K562 (cell line): ENCODE measurements at regions not wholly inside any gene's neighbourhood (a gene's known extent, or its start where the extent isn't known, plus 50 kb on each side); places are given as distances from the start of the nearest gene placed in this dataset.

ENCODE experiments used
- ATAC-seq: fragments of 200-7000 bp; cut with Tn5 transposase; 3 replicates; pipeline ENCODE4 v1.9.1; 2020; ENCODE audit warnings: moderate library complexity
- BruUV-seq: library from RNA; stranded (reverse); fragments of 400-500 nt; replicated peaks from 2 replicates; lab custom pipeline; 2021; lab: Mats Ljungman, UMichigan
- CTCF ChIA-PET: fragments of 300-600 bp; formaldehyde crosslinking; extraction: SDS; loops from one replicate; lab custom pipeline; 2021; ENCODE audit warnings: low intra/inter-chr PET ratio; lab: Yijun Ruan, JAX
- POLR2A ChIA-PET: fragments of 300-600, 350-650 bp; sonication (Branson Sonifier 250); formaldehyde crosslinking; extraction: SDS; loops from one replicate; lab custom pipeline; 2021; ENCODE audit warnings: antibody characterized with exemption, inconsistent platforms; lab: Yijun Ruan, JAX
- DNase-seq, 4 experiments: peaks; one replicate each; pipeline versions ENCODE4 v3.0.0 to v3.0.0-alpha.2; 2011 to 2018; ENCODE audit warnings: low spot score in 3 of 4, mixed read lengths in 3 of 4; ENCODE audit errors: extremely low read depth in 1 of 4
- FAIRE-seq: peaks from 2 replicates; lab custom pipeline; 2011; peaks lifted over from hg19 to GRCh38; lab: Jason Lieb, UNC
- H2AFZ ChIP-seq: 2 replicates; pipeline ENCODE4 v1.6.0; 2011; ENCODE audit warnings: low read depth, low read length, control low read depth, inconsistent platforms
- H3K27ac ChIP-seq: fragments of 200-600 bp; 3 replicates; pipeline ENCODE4 v1.8.0; 2011; ENCODE audit warnings: low read depth, mild to moderate bottlenecking, control low read depth, inconsistent platforms, low read length, moderate library complexity, mixed read lengths; ENCODE audit errors: extremely low read depth
- H3K27me3 ChIP-seq, 2 experiments: fragments of 300-600 bp in 1 of 2; 2 replicates in 1 of 2; 3 replicates in 1 of 2; pipeline versions ENCODE4 v1.6.0 to v1.8.0; 2011; ENCODE audit warnings: inconsistent platforms in 2 of 2, low read length in 2 of 2, mild to moderate bottlenecking in 1 of 2, mixed read lengths in 1 of 2, moderate library complexity in 1 of 2; ENCODE audit not compliant: control insufficient read depth in 2 of 2, insufficient read depth in 2 of 2
- H3K36me3 ChIP-seq: fragments of 300-600 bp; 3 replicates; pipeline ENCODE4 v1.8.0; 2011; ENCODE audit warnings: mild to moderate bottlenecking, low read length, inconsistent platforms; ENCODE audit not compliant: control insufficient read depth, insufficient read depth
- H3K4me1 ChIP-seq, 2 experiments: fragments of 200-600 bp in 1 of 2; replicated peaks in 1 of 2; 2 replicates in 1 of 2; 3 replicates in 1 of 2; pipeline versions ENCODE4 v1.5.1 to v1.8.0; 2011; ENCODE audit warnings: inconsistent platforms in 2 of 2, low read length in 2 of 2, mild to moderate bottlenecking in 1 of 2, mixed read lengths in 1 of 2, moderate library complexity in 1 of 2; ENCODE audit not compliant: control insufficient read depth in 2 of 2, insufficient read depth in 2 of 2
- H3K4me2 ChIP-seq: 2 replicates; pipeline ENCODE4 v1.6.1; 2011; ENCODE audit warnings: low read length, control low read depth, inconsistent platforms, mixed read lengths; ENCODE audit not compliant: insufficient read depth
- H3K4me3 ChIP-seq: fragments of 200-600 bp; sonication (generic), shearing (Covaris generic); 2 replicates; pipeline ENCODE4 v1.5.1; 2016; ENCODE audit warnings: control low read depth, inconsistent platforms
- H3K79me2 ChIP-seq: fragments of 200-600 bp; 3 replicates; pipeline ENCODE4 v1.8.0; 2011; ENCODE audit warnings: low read length, inconsistent platforms; ENCODE audit not compliant: control insufficient read depth, insufficient read depth
- H3K9ac ChIP-seq, 2 experiments: 2 replicates each; pipeline versions ENCODE4 v1.6.0 to v1.6.1; 2011; ENCODE audit warnings: low read depth in 2 of 2, low read length in 2 of 2, control low read depth in 1 of 2, inconsistent platforms in 1 of 2, mild to moderate bottlenecking in 1 of 2, mixed read lengths in 1 of 2; ENCODE audit not compliant: insufficient read depth in 1 of 2
- H3K9me1 ChIP-seq: one replicate; pipeline ENCODE4 v1.6.0; 2011; ENCODE audit warnings: inconsistent platforms, mild to moderate bottlenecking, low read length, moderate library complexity; ENCODE audit not compliant: control insufficient read depth, insufficient read depth
- H3K9me3 ChIP-seq: replicated peaks from 2 replicates; pipeline ENCODE4 v1.5.1; 2011; ENCODE audit warnings: low read depth, low read length, inconsistent platforms; ENCODE audit not compliant: control insufficient read depth, insufficient read depth
- H4K20me1 ChIP-seq: replicated peaks from 2 replicates; pipeline ENCODE4 v1.6.1; 2011; ENCODE audit warnings: low read length, inconsistent platforms, mixed read lengths; ENCODE audit not compliant: control insufficient read depth, insufficient read depth
- ADNP ChIP-seq: fragments of 200-800 bp; sonication (Bioruptor generic); IDR thresholded peaks from 2 replicates; pipeline ENCODE4 v1.6.1; 2016; ENCODE audit warnings: missing genetic modification characterization, missing compliant biosample characterization
- BRD9 ChIP-seq: fragments of 450-650 bp; IDR thresholded peaks from 2 replicates; pipeline ENCODE4 v1.6.1; 2018; ENCODE audit warnings: low read depth; ENCODE audit not compliant: partially characterized antibody
- GTF2A2 ChIP-seq: IDR thresholded peaks from 2 replicates; pipeline ENCODE4 v1.6.1; 2016; ENCODE audit warnings: mild to moderate bottlenecking, missing genetic modification characterization, missing compliant biosample characterization
- MYBL2 ChIP-seq, 2 experiments: fragments of 450-650 bp in 1 of 2; sonication (generic) in 1 of 2; formaldehyde crosslinking in 1 of 2; IDR thresholded peaks; 2 replicates each; pipeline versions ENCODE4 v1.6.1 to v1.8.1; 2017 to 2022; ENCODE audit warnings: borderline replicate concordance in 1 of 2, inconsistent platforms in 1 of 2, low read depth in 1 of 2, mild to moderate bottlenecking in 1 of 2, missing genetic modification reagents in 1 of 2, moderate library complexity in 1 of 2
- PYGO2 ChIP-seq: fragments of 450-650 bp; IDR thresholded peaks from 2 replicates; pipeline ENCODE4 v1.6.1; 2016; ENCODE audit warnings: mild to moderate bottlenecking, missing genetic modification characterization, moderate library complexity, missing compliant biosample characterization
- SMAD4 ChIP-seq: fragments of 250-450 bp; sonication (Bioruptor Pico); conservative IDR thresholded peaks from 2 replicates; pipeline ENCODE4 v1.8.0; 2021; ENCODE audit warnings: inconsistent platforms, mild to moderate bottlenecking, moderate library complexity
- SP1 ChIP-seq: sonication (generic); formaldehyde crosslinking; IDR thresholded peaks from 2 replicates; pipeline ENCODE4 v1.8.1; 2022; ENCODE audit warnings: mild to moderate bottlenecking, missing genetic modification reagents
- ZBTB40 ChIP-seq, 2 experiments: fragments of 450-650 bp in 1 of 2; sonication (generic) in 1 of 2; formaldehyde crosslinking in 1 of 2; IDR thresholded peaks; 2 replicates each; pipeline versions ENCODE4 v1.7.1 to v1.9.0; 2016 to 2022; ENCODE audit warnings: inconsistent platforms in 1 of 2, mild to moderate bottlenecking in 1 of 2, missing genetic modification reagents in 1 of 2
- ZC3H11A ChIP-seq: IDR thresholded peaks from 2 replicates; pipeline ENCODE4 v1.6.1; 2012; ENCODE audit warnings: low read depth, low read length, improper control_type of control experiment
- ZC3H8 ChIP-seq: fragments of 450-650 bp; IDR thresholded peaks from 2 replicates; pipeline ENCODE4 v1.6.1; 2017
- ZNF551 ChIP-seq: fragments of 250-450 bp; sonication (Bioruptor Pico); IDR thresholded peaks from 2 replicates; pipeline ENCODE4 v1.5.0; 2021; ENCODE audit warnings: mild to moderate bottlenecking, moderate library complexity
- ZNF76 ChIP-seq: fragments of 250-450 bp; sonication (Bioruptor Pico); IDR thresholded peaks from 2 replicates; pipeline ENCODE4 v1.4.0; 2020; ENCODE audit warnings: mild to moderate bottlenecking, moderate library complexity, borderline replicate concordance
- in situ Hi-C: fragments of 300-500 bp; cut with MboI; formaldehyde crosslinking; loops from 4 replicates; pipeline ENCODE4 v1.15.0; 2018; ENCODE audit warnings: inconsistent platforms, mixed read lengths
- intact Hi-C: fragments of 100-400 bp; cut with micrococcal nuclease; formaldehyde crosslinking; loops from 2 replicates; pipeline ENCODE4 v1.14.2; 2022
- TF ChIP-seq, protein P1 (sequence below): fragments of 200-400 bp; formaldehyde crosslinking; IDR thresholded peaks from 2 replicates; pipeline ENCODE4 v1.6.1; 2017; ENCODE audit warnings: mild to moderate bottlenecking, low read depth, low read length, moderate library complexity

GRCh38 chr5:89534331-89534730, 651.3 kb upstream of the MEF2C start:
- Histone ChIP-seq H2AFZ (no peak overlapping the region), H3K4me2 (no peak overlapping the region), H4K20me1 (no peaks in the 10 kb centered on the region), H3K9ac (no peak overlapping the region), H3K4me1 (no peaks in the 10 kb centered on the region), H3K27me3 (no peaks in the 10 kb centered on the region), H3K36me3 (no peaks in the 10 kb centered on the region), H3K9me1 (no peaks in the 10 kb centered on the region), H3K4me3 (no peak overlapping the region), H3K9me3 (no peaks in the 10 kb centered on the region), H3K79me2 (no peaks in the 10 kb centered on the region)
- POLR2A ChIA-PET, result no interaction called here
- no peak for ATAC-seq
- TF ChIP-seq SMAD4, result no peak
- TF ChIP-seq ZNF76 (CRISPR knock-in tag), result no peak
- TF ChIP-seq MYBL2 (IDR thresholded peaks at IDR 0.05; ENCODE audit: low read depth), result no peak
- no peak for TF ChIP-seq MYBL2 (CRISPR knock-in tag; IDR thresholded peaks at IDR 0.05; ENCODE audit: borderline replicate concordance)
- TF ChIP-seq PYGO2 (tag), result no peak
- no peak for TF ChIP-seq ADNP
- TF ChIP-seq BRD9, result no peak
- TF ChIP-seq SP1 (CRISPR knock-in tag), result no peak
- TF ChIP-seq GTF2A2 (tag), result no peak
- TF ChIP-seq ZBTB40 (IDR thresholded peaks at IDR 0.05), result no peak
- no peak for TF ChIP-seq ZBTB40 (CRISPR knock-in tag; IDR thresholded peaks at IDR 0.05)
- no peak for TF ChIP-seq ZNF551 (CRISPR knock-in tag)
- TF ChIP-seq, protein P1, sequence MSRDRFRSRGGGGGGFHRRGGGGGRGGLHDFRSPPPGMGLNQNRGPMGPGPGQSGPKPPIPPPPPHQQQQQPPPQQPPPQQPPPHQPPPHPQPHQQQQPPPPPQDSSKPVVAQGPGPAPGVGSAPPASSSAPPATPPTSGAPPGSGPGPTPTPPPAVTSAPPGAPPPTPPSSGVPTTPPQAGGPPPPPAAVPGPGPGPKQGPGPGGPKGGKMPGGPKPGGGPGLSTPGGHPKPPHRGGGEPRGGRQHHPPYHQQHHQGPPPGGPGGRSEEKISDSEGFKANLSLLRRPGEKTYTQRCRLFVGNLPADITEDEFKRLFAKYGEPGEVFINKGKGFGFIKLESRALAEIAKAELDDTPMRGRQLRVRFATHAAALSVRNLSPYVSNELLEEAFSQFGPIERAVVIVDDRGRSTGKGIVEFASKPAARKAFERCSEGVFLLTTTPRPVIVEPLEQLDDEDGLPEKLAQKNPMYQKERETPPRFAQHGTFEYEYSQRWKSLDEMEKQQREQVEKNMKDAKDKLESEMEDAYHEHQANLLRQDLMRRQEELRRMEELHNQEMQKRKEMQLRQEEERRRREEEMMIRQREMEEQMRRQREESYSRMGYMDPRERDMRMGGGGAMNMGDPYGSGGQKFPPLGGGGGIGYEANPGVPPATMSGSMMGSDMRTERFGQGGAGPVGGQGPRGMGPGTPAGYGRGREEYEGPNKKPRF, result no peak
- no peak for TF ChIP-seq ZC3H8
- no peak for TF ChIP-seq ZC3H11A
- TF ChIP-seq, all 486 proteins: peak for 0
- no peak overlapping the region for H3K27ac ChIP-seq
- in situ Hi-C loops, result no loop called here
- DNase-seq (no peak), FAIRE-seq (no peak)
- BruUV-seq, result no TSS peak
- intact Hi-C loops, result no loop called here
- CTCF ChIA-PET, result no interaction called here
